Panc1 (cell line): ENCODE measurements at regions not wholly inside any gene's neighbourhood (a gene's known extent, or its start where the extent isn't known, plus 50 kb on each side); places are given as distances from the start of the nearest gene placed in this dataset.

Experiments used
- ATAC-seq: fragments of 200-7000 bp; cut with Tn5 transposase; 2 replicates; pipeline ENCODE4 v1.9.1; 2020; ENCODE audit warnings: mild to moderate bottlenecking, moderate library complexity
- BruUV-seq: library from RNA; stranded (reverse); fragments of 400-500 nt; replicated peaks from 2 replicates; lab custom pipeline; 2021; lab: Mats Ljungman, UMichigan
- CTCF ChIA-PET: fragments of 300-600 bp; sonication (Branson Sonifier 250); formaldehyde crosslinking; loops from one replicate; lab custom pipeline; 2022; ENCODE audit warnings: antibody characterized with exemption; lab: Charles Lee
- POLR2A ChIA-PET: fragments of 300-600 bp; sonication (Branson Sonifier 250); formaldehyde crosslinking; loops from one replicate; lab custom pipeline; 2022; ENCODE audit warnings: antibody characterized with exemption; lab: Charles Lee
- DNase-seq: peaks from one replicate; pipeline ENCODE4 v3.0.0-alpha.2; 2010; ENCODE audit warnings: low read depth, low spot score
- H3K27ac ChIP-seq: 2 replicates; pipeline ENCODE4 v1.5.1; 2011; ENCODE audit warnings: mild to moderate bottlenecking, low read length, inconsistent platforms
- H3K27me3 ChIP-seq: fragments of 200-500 bp; sonication (Bioruptor generic); 2 replicates; pipeline ENCODE4 v1.6.0; 2014; ENCODE audit warnings: low read length, inconsistent platforms; ENCODE audit not compliant: control insufficient read depth, insufficient read depth
- H3K36me3 ChIP-seq: fragments of 200-500 bp; sonication (Bioruptor generic); 2 replicates; pipeline ENCODE4 v1.5.1; 2014; ENCODE audit warnings: inconsistent platforms, mild to moderate bottlenecking, low read length, moderate library complexity; ENCODE audit not compliant: control insufficient read depth, insufficient read depth
- H3K4me1 ChIP-seq: 2 replicates; pipeline ENCODE4 v1.5.1; 2011; ENCODE audit warnings: inconsistent platforms, mild to moderate bottlenecking, low read length, moderate library complexity; ENCODE audit not compliant: control insufficient read depth, insufficient read depth
- H3K4me3 ChIP-seq, 2 experiments: 2 replicates each; pipeline ENCODE4 v1.5.1; 2011 to 2012; ENCODE audit warnings: low read depth in 2 of 2, low read length in 2 of 2, mild to moderate bottlenecking in 2 of 2, inconsistent platforms in 1 of 2, moderate library complexity in 1 of 2
- H3K9me3 ChIP-seq: fragments of 200-500 bp; sonication (Bioruptor generic); 2 replicates; pipeline ENCODE4 v1.5.1; 2014; ENCODE audit warnings: low read depth, mild to moderate bottlenecking, inconsistent platforms, low read length, moderate library complexity; ENCODE audit not compliant: control insufficient read depth, insufficient read depth
- POLR2AphosphoS5 ChIP-seq: IDR thresholded peaks from 2 replicates; pipeline ENCODE4 v1.6.1; 2012; ENCODE audit warnings: mild to moderate bottlenecking, low read depth, low read length, moderate library complexity
- SIN3A ChIP-seq: IDR thresholded peaks from 2 replicates; pipeline ENCODE4 v1.6.1; 2012; ENCODE audit warnings: low read depth, mild to moderate bottlenecking, low read length, moderate library complexity, borderline replicate concordance; ENCODE audit not compliant: insufficient read depth
- TCF7L2 ChIP-seq: IDR thresholded peaks from 2 replicates; pipeline ENCODE4 v1.6.1; 2011; ENCODE audit warnings: mild to moderate bottlenecking, low read depth, low read length, inconsistent platforms
- in situ Hi-C: cut with HindIII; loops from 2 replicates; pipeline ENCODE4 v1.10.0; 2016; ENCODE audit warnings: low sequenced_read_pairs, low pct_unique_long_range_greater_than_20kb
- intact Hi-C: fragments of 100-400 bp; cut with micrococcal nuclease; formaldehyde crosslinking; loops from one replicate; pipeline ENCODE4 v1.10.0; 2022; ENCODE audit not compliant: unreplicated experiment
- TF ChIP-seq, protein P1 (sequence below), 2 experiments: IDR thresholded peaks; 2 replicates each; pipeline ENCODE4 v1.6.1; 2011 to 2012; ENCODE audit warnings: low read depth in 2 of 2, control low read depth in 1 of 2, low read length in 1 of 2, mild to moderate bottlenecking in 1 of 2, moderate library complexity in 1 of 2; ENCODE audit not compliant: insufficient read depth in 1 of 2
- TF ChIP-seq, protein P2 (sequence below): fragments of 450-650 bp; IDR thresholded peaks from 2 replicates; pipeline ENCODE4 v1.5.1; 2017; ENCODE audit warnings: mild to moderate bottlenecking

DNA sequence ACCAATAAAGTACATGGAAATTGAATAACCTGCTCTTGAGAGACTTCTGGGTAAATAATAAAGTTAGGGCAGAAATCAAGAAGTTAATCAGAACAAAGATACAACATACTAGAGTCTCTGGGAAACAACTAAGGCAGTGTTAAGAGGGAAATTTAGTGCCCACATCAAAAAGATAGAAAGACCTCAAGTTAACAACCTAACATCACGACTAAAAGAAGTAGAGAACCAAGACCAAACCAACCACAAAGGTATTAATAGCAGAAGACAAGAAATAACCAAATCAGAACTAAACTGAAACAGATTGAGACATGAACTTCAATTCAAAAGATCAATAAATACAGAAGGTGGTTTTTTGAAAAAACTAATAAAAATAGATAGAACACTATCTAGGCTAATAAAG, 140.7 kb downstream of the JRKL start:
- Histone ChIP-seq H3K9me3 (no peaks in the 10 kb centered on the region), H3K27ac (no peak overlapping the region), H3K4me3 (no peak overlapping the region), H3K27me3 (no peaks in the 10 kb centered on the region), H3K36me3 (no peaks in the 10 kb centered on the region), H3K4me1 (no peaks in the 10 kb centered on the region)
- ATAC-seq = no peak
- TF ChIP-seq, protein P1, sequence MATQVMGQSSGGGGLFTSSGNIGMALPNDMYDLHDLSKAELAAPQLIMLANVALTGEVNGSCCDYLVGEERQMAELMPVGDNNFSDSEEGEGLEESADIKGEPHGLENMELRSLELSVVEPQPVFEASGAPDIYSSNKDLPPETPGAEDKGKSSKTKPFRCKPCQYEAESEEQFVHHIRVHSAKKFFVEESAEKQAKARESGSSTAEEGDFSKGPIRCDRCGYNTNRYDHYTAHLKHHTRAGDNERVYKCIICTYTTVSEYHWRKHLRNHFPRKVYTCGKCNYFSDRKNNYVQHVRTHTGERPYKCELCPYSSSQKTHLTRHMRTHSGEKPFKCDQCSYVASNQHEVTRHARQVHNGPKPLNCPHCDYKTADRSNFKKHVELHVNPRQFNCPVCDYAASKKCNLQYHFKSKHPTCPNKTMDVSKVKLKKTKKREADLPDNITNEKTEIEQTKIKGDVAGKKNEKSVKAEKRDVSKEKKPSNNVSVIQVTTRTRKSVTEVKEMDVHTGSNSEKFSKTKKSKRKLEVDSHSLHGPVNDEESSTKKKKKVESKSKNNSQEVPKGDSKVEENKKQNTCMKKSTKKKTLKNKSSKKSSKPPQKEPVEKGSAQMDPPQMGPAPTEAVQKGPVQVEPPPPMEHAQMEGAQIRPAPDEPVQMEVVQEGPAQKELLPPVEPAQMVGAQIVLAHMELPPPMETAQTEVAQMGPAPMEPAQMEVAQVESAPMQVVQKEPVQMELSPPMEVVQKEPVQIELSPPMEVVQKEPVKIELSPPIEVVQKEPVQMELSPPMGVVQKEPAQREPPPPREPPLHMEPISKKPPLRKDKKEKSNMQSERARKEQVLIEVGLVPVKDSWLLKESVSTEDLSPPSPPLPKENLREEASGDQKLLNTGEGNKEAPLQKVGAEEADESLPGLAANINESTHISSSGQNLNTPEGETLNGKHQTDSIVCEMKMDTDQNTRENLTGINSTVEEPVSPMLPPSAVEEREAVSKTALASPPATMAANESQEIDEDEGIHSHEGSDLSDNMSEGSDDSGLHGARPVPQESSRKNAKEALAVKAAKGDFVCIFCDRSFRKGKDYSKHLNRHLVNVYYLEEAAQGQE (IDR thresholded peaks at IDR 0.05; ENCODE audit: insufficient read depth in 1 of 2, low read depth in 2 of 2, low read length in 1 of 2) = no peak
- TF ChIP-seq, protein P2, sequence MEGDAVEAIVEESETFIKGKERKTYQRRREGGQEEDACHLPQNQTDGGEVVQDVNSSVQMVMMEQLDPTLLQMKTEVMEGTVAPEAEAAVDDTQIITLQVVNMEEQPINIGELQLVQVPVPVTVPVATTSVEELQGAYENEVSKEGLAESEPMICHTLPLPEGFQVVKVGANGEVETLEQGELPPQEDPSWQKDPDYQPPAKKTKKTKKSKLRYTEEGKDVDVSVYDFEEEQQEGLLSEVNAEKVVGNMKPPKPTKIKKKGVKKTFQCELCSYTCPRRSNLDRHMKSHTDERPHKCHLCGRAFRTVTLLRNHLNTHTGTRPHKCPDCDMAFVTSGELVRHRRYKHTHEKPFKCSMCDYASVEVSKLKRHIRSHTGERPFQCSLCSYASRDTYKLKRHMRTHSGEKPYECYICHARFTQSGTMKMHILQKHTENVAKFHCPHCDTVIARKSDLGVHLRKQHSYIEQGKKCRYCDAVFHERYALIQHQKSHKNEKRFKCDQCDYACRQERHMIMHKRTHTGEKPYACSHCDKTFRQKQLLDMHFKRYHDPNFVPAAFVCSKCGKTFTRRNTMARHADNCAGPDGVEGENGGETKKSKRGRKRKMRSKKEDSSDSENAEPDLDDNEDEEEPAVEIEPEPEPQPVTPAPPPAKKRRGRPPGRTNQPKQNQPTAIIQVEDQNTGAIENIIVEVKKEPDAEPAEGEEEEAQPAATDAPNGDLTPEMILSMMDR = no peak
- TF ChIP-seq TCF7L2 = no peak
- TF ChIP-seq SIN3A = no peak
- no peak for TF ChIP-seq POLR2AphosphoS5
- intact Hi-C loops = no loop called here
- ChIA-PET POLR2A (no interaction called here), CTCF (no interaction called here)
- in situ Hi-C loops = no loop called here
- no TSS peak for BruUV-seq
- DNase-seq = no peak

GRCh38 chr11:96538104-96538503, 148.3 kb downstream of the JRKL start:
- POLR2A ChIA-PET = no interaction called here
- Histone ChIP-seq H3K36me3 (no peaks in the 10 kb centered on the region), H3K9me3 (no peaks in the 10 kb centered on the region), H3K4me1 (no peaks in the 10 kb centered on the region), H3K4me3 (no peak overlapping the region), H3K27ac (no peak overlapping the region), H3K27me3 (no peaks in the 10 kb centered on the region)
- intact Hi-C loops = no loop called here
- TF ChIP-seq, protein P2 = no peak
- TF ChIP-seq TCF7L2 = no peak
- no peak for TF ChIP-seq POLR2AphosphoS5
- TF ChIP-seq, protein P1 (IDR thresholded peaks at IDR 0.05; ENCODE audit: insufficient read depth in 1 of 2, low read depth in 2 of 2, low read length in 1 of 2) = no peak
- TF ChIP-seq SIN3A = no peak
- in situ Hi-C loops = no loop called here
- ATAC-seq (no peak), DNase-seq (no peak)
- BruUV-seq = no TSS peak
- CTCF ChIA-PET = no interaction called here
